ENCODE measurements at regions not wholly inside any gene's neighbourhood (a gene's known extent, or its start where the extent isn't known, plus 50 kb on each side); places are given as distances from the start of the nearest gene placed in this dataset.

DNA sequence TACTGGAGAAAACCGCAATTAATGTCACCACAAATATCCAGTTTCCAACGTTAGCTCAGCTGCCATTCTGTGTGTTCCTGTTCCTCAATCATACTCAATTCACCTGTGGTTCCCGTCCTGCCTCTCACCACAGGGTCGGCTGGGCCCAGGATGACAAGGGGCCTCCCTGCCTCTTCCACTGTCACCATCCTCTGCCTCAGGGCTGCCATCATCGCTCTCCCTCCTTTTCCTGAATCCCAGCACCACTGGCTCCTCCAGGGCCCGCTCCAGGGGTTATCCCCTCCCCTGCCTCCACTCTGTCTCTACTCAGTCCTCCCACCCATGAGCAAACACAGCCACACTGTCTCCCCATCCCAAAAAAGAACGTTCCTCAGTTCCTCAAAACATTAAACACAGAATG is 170.9 kb upstream of the NSMCE3 start:
- no peak overlapping the region for H3K4me3 ChIP-seq (ENCODE audit: control insufficient read depth, low read depth, low read length)
- DNase-seq (ENCODE audit: low read depth) = no peak
- TF ChIP-seq, protein P1, sequence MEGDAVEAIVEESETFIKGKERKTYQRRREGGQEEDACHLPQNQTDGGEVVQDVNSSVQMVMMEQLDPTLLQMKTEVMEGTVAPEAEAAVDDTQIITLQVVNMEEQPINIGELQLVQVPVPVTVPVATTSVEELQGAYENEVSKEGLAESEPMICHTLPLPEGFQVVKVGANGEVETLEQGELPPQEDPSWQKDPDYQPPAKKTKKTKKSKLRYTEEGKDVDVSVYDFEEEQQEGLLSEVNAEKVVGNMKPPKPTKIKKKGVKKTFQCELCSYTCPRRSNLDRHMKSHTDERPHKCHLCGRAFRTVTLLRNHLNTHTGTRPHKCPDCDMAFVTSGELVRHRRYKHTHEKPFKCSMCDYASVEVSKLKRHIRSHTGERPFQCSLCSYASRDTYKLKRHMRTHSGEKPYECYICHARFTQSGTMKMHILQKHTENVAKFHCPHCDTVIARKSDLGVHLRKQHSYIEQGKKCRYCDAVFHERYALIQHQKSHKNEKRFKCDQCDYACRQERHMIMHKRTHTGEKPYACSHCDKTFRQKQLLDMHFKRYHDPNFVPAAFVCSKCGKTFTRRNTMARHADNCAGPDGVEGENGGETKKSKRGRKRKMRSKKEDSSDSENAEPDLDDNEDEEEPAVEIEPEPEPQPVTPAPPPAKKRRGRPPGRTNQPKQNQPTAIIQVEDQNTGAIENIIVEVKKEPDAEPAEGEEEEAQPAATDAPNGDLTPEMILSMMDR (IDR thresholded peaks at IDR 0.05; ENCODE audit: control insufficient read depth, insufficient read depth, low read depth, low read length, missing control alignments) = no peak

DNA sequence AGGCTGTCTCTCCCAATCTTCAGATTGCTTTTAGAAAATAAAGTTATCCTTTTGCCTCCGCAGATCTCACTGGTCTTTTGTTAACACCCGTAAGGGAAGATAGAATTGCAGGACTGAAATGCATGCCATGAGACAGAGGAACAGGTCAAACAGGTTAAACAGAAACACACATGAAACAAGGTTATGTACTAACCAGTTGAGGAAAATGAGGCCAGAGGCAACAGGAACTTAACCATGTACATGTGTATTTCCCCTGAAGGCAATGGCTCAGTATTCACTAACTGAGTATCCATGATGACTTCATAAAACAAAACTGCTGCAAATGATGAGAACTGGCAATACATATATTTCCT is 169.1 kb upstream of the NSMCE3 start:
- DNase-seq (ENCODE audit: low read depth) = no peak
- TF ChIP-seq, protein P1 (IDR thresholded peaks at IDR 0.05; ENCODE audit: control insufficient read depth, insufficient read depth, low read depth, low read length, missing control alignments) = no peak
- H3K4me3 ChIP-seq (ENCODE audit: control insufficient read depth, low read depth, low read length) = no peak overlapping the region

DNA sequence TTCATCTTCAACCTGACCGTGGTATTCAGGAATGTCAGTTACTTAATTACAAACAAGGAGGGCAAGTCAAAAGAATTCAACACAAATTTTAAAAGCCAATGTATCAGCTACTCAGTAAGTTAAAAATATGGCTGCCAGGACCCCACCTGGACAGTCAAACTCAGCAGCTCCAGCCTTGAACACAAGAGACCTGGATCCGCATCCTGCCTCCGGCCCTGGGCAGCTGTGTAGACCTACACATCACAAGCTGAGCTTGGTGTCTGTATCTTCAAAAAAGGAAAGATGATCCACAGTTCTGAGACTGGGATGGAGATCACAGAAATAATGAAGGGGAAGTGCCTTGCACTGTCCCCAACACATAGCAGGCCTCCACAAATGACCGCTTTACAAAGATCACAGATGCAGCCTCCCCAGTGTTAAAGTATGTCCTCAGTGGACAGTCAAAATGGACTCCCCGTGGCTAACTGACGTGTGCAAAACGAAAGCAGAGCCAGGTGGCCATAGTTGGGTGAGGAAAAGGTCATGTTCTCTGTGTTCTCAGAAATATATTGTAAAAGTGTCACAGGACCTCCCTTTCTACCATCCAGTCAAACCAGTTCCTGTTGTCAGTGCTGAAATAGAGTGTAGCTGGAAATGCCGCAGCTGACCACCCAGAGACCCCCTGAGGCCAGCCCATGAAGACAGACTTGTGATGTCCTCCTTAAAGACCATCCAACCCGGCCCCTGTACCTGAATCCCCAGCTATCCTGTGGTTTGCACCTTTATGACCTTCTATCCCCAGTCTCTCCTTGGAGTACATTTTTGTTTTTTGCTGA is 168.5 kb upstream of the NSMCE3 start:
- DNase-seq (ENCODE audit: low read depth) = no peak
- H3K4me3 ChIP-seq (ENCODE audit: control insufficient read depth, low read depth, low read length) = no peak overlapping the region
- TF ChIP-seq, protein P1 (IDR thresholded peaks at IDR 0.05; ENCODE audit: control insufficient read depth, insufficient read depth, low read depth, low read length, missing control alignments) = no peak

- TF ChIP-seq, protein P1 (IDR thresholded peaks at IDR 0.05; ENCODE audit: control insufficient read depth, insufficient read depth, low read depth, low read length, missing control alignments) = no peak
- no peak for DNase-seq (ENCODE audit: low read depth)
- no peak overlapping the region for H3K4me3 ChIP-seq (ENCODE audit: control insufficient read depth, low read depth, low read length)
Observed at GRCh38 chr15:29435811-29436210, 166.2 kb upstream of the NSMCE3 start.

- DNase-seq (ENCODE audit: low read depth) = no peak
- H3K4me3 ChIP-seq (ENCODE audit: control insufficient read depth, low read depth, low read length) = no peak overlapping the region
- TF ChIP-seq, protein P1 (IDR thresholded peaks at IDR 0.05; ENCODE audit: control insufficient read depth, insufficient read depth, low read depth, low read length, missing control alignments) = no peak
Observed at GRCh38 chr15:29434280-29434679, 164.7 kb upstream of the NSMCE3 start.

DNA sequence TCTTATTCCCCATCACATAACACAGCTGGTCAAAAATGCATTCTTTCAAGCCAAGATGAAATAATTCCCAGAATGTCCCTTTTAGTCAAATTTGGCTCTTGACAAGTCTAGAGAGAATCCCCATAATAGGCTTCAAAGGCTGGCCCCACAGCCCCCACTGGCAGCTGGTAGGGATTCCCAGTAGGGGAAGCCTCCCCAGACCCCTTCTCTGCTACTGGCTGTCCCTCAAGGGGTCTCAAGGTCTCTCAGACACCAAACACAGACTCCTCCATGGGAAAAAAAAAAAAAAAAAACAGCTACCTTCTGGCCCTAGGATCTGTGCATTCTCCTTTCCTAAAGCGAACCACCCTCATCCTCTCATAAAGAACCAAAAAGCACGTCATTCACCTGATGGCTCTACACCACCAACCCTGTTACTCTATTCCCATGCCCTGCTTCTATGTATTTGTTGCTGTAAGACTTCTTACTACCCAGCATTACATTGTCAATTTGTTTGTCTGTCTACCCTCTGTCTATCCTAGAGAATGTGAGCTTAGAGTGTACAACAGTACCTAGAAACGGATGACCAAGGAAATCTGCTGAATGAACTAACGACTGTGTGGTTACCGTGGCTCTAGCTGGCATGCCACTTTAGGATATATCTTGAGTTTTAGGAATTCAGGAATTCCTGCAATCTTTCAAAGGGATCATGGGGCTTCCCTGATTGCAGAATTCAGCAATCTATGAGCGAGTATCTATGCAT is 164.1 kb upstream of the NSMCE3 start:
- H3K4me3 ChIP-seq (ENCODE audit: control insufficient read depth, low read depth, low read length) = no peak overlapping the region
- TF ChIP-seq, protein P1 (IDR thresholded peaks at IDR 0.05; ENCODE audit: control insufficient read depth, insufficient read depth, low read depth, low read length, missing control alignments) = no peak

More for the DNA sequence above, 164.1 kb upstream of the NSMCE3 start:
- no peak for DNase-seq (ENCODE audit: low read depth)
